K562 (cell line): ENCODE measurements at regions not wholly inside any gene's neighbourhood (a gene's known extent, or its start where the extent isn't known, plus 50 kb on each side); places are given as distances from the start of the nearest gene placed in this dataset.

Source experiments
- ATAC-seq: fragments of 200-7000 bp; cut with Tn5 transposase; 3 replicates; pipeline ENCODE4 v1.9.1; 2020; ENCODE audit warnings: moderate library complexity
- BruUV-seq: library from RNA; stranded (reverse); fragments of 400-500 nt; replicated peaks from 2 replicates; lab custom pipeline; 2021; lab: Mats Ljungman, UMichigan
- CTCF ChIA-PET: fragments of 300-600 bp; formaldehyde crosslinking; extraction: SDS; loops from one replicate; lab custom pipeline; 2021; ENCODE audit warnings: low intra/inter-chr PET ratio; lab: Yijun Ruan, JAX
- POLR2A ChIA-PET: fragments of 300-600, 350-650 bp; sonication (Branson Sonifier 250); formaldehyde crosslinking; extraction: SDS; loops from one replicate; lab custom pipeline; 2021; ENCODE audit warnings: antibody characterized with exemption, inconsistent platforms; lab: Yijun Ruan, JAX
- DNase-seq, 4 experiments: peaks; one replicate each; pipeline versions ENCODE4 v3.0.0 to v3.0.0-alpha.2; 2011 to 2018; ENCODE audit warnings: low spot score in 3 of 4, mixed read lengths in 3 of 4; ENCODE audit errors: extremely low read depth in 1 of 4
- FAIRE-seq: peaks from 2 replicates; lab custom pipeline; 2011; peaks lifted over from hg19 to GRCh38; lab: Jason Lieb, UNC
- H2AFZ ChIP-seq: 2 replicates; pipeline ENCODE4 v1.6.0; 2011; ENCODE audit warnings: low read depth, low read length, control low read depth, inconsistent platforms
- H3K27ac ChIP-seq: fragments of 200-600 bp; 3 replicates; pipeline ENCODE4 v1.8.0; 2011; ENCODE audit warnings: low read depth, mild to moderate bottlenecking, control low read depth, inconsistent platforms, low read length, moderate library complexity, mixed read lengths; ENCODE audit errors: extremely low read depth
- H3K27me3 ChIP-seq, 2 experiments: fragments of 300-600 bp in 1 of 2; 2 replicates in 1 of 2; 3 replicates in 1 of 2; pipeline versions ENCODE4 v1.6.0 to v1.8.0; 2011; ENCODE audit warnings: inconsistent platforms in 2 of 2, low read length in 2 of 2, mild to moderate bottlenecking in 1 of 2, mixed read lengths in 1 of 2, moderate library complexity in 1 of 2; ENCODE audit not compliant: control insufficient read depth in 2 of 2, insufficient read depth in 2 of 2
- H3K36me3 ChIP-seq: fragments of 300-600 bp; 3 replicates; pipeline ENCODE4 v1.8.0; 2011; ENCODE audit warnings: mild to moderate bottlenecking, low read length, inconsistent platforms; ENCODE audit not compliant: control insufficient read depth, insufficient read depth
- H3K4me1 ChIP-seq, 2 experiments: fragments of 200-600 bp in 1 of 2; replicated peaks in 1 of 2; 2 replicates in 1 of 2; 3 replicates in 1 of 2; pipeline versions ENCODE4 v1.5.1 to v1.8.0; 2011; ENCODE audit warnings: inconsistent platforms in 2 of 2, low read length in 2 of 2, mild to moderate bottlenecking in 1 of 2, mixed read lengths in 1 of 2, moderate library complexity in 1 of 2; ENCODE audit not compliant: control insufficient read depth in 2 of 2, insufficient read depth in 2 of 2
- H3K4me2 ChIP-seq: 2 replicates; pipeline ENCODE4 v1.6.1; 2011; ENCODE audit warnings: low read length, control low read depth, inconsistent platforms, mixed read lengths; ENCODE audit not compliant: insufficient read depth
- H3K4me3 ChIP-seq: fragments of 200-600 bp; sonication (generic), shearing (Covaris generic); 2 replicates; pipeline ENCODE4 v1.5.1; 2016; ENCODE audit warnings: control low read depth, inconsistent platforms
- H3K79me2 ChIP-seq: fragments of 200-600 bp; 3 replicates; pipeline ENCODE4 v1.8.0; 2011; ENCODE audit warnings: low read length, inconsistent platforms; ENCODE audit not compliant: control insufficient read depth, insufficient read depth
- H3K9ac ChIP-seq, 2 experiments: 2 replicates each; pipeline versions ENCODE4 v1.6.0 to v1.6.1; 2011; ENCODE audit warnings: low read depth in 2 of 2, low read length in 2 of 2, control low read depth in 1 of 2, inconsistent platforms in 1 of 2, mild to moderate bottlenecking in 1 of 2, mixed read lengths in 1 of 2; ENCODE audit not compliant: insufficient read depth in 1 of 2
- H3K9me1 ChIP-seq: one replicate; pipeline ENCODE4 v1.6.0; 2011; ENCODE audit warnings: inconsistent platforms, mild to moderate bottlenecking, low read length, moderate library complexity; ENCODE audit not compliant: control insufficient read depth, insufficient read depth
- H3K9me3 ChIP-seq: replicated peaks from 2 replicates; pipeline ENCODE4 v1.5.1; 2011; ENCODE audit warnings: low read depth, low read length, inconsistent platforms; ENCODE audit not compliant: control insufficient read depth, insufficient read depth
- H4K20me1 ChIP-seq: replicated peaks from 2 replicates; pipeline ENCODE4 v1.6.1; 2011; ENCODE audit warnings: low read length, inconsistent platforms, mixed read lengths; ENCODE audit not compliant: control insufficient read depth, insufficient read depth
- CGGBP1 ChIP-seq: fragments of 250-450 bp; sonication (Bioruptor Pico); IDR thresholded peaks from 2 replicates; pipeline ENCODE4 v1.9.0; 2021; ENCODE audit warnings: mild to moderate bottlenecking
- E2F8 ChIP-seq: fragments of 450-650 bp; IDR thresholded peaks from 2 replicates; pipeline ENCODE4 v1.7.1; 2018; ENCODE audit warnings: mild to moderate bottlenecking, low read depth; ENCODE audit not compliant: partially characterized antibody
- NFATC3 ChIP-seq: fragments of 450-650 bp; IDR thresholded peaks from 2 replicates; pipeline ENCODE4 v1.6.1; 2017; ENCODE audit warnings: mild to moderate bottlenecking
- PHTF2 ChIP-seq: fragments of 250-450 bp; sonication (Bioruptor Pico); IDR thresholded peaks from 2 replicates; pipeline ENCODE4 v1.5.0; 2021; ENCODE audit warnings: mild to moderate bottlenecking
- PURB ChIP-seq: sonication (generic); formaldehyde crosslinking; IDR thresholded peaks from 2 replicates; pipeline ENCODE4 v1.9.0; 2021; ENCODE audit warnings: low read depth, mild to moderate bottlenecking, missing genetic modification reagents
- SMARCB1 ChIP-seq: IDR thresholded peaks from 2 replicates; pipeline ENCODE4 v1.6.1; 2011; ENCODE audit warnings: improper control_type of control experiment, low read depth; ENCODE audit not compliant: insufficient read length
- SOX6 ChIP-seq: fragments of 450-650 bp; IDR thresholded peaks from 2 replicates; pipeline ENCODE4 v1.6.1; 2014; ENCODE audit warnings: mild to moderate bottlenecking
- ZMIZ1 ChIP-seq, 2 experiments: fragments of 150-350 bp in 1 of 2; IDR thresholded peaks; 2 replicates each; pipeline ENCODE4 v1.6.1; 2012 to 2016; ENCODE audit warnings: low read depth in 2 of 2, low read length in 2 of 2, mild to moderate bottlenecking in 1 of 2, moderate library complexity in 1 of 2
- ZNF695 ChIP-seq: fragments of 450-650 bp; formaldehyde crosslinking; IDR thresholded peaks from 2 replicates; pipeline ENCODE4 v1.4.0; 2020; ENCODE audit warnings: mild to moderate bottlenecking, moderate library complexity
- WGBS: fragments of 100-300 bp; shearing (Covaris generic); methylation state at CpG from one replicate; pipeline ENCODE4 v1.1.6; 2016; ENCODE audit warnings: low coverage, mixed read lengths; ENCODE audit not compliant: insufficient coverage; ENCODE audit errors: missing lambda C conversion rate; 5-methylcytosine and 5-hydroxymethylcytosine counted together
- in situ Hi-C: fragments of 300-500 bp; cut with MboI; formaldehyde crosslinking; loops from 4 replicates; pipeline ENCODE4 v1.15.0; 2018; ENCODE audit warnings: inconsistent platforms, mixed read lengths
- intact Hi-C: fragments of 100-400 bp; cut with micrococcal nuclease; formaldehyde crosslinking; loops from 2 replicates; pipeline ENCODE4 v1.14.2; 2022

GRCh38 chr11:121887976-121888557, 227.9 kb downstream of the BLID start:
- H2AFZ ChIP-seq: no peak overlapping the region
- in situ Hi-C loops: no loop called here
- CTCF ChIA-PET: no interaction called here

More at GRCh38 chr11:121887976-121888557, 227.9 kb downstream of the BLID start:
- no peak for FAIRE-seq
- H3K36me3 ChIP-seq: no peaks in the 10 kb centered on the region
- no peak for DNase-seq
- H3K9me1 ChIP-seq: no peaks in the 10 kb centered on the region
- no peaks in the 10 kb centered on the region for H3K27me3 ChIP-seq
- no peak overlapping the region for H3K4me3 ChIP-seq
- no peaks in the 10 kb centered on the region; the same call in 1 of the 2 replicates for H3K9me3 ChIP-seq
- no peak for ATAC-seq
- H3K4me1 ChIP-seq: no peaks in the 10 kb centered on the region
- no peak overlapping the region for H3K27ac ChIP-seq
- no peak overlapping the region for H3K4me2 ChIP-seq
- H4K20me1 ChIP-seq: no peaks in the 10 kb centered on the region
- 0% methylated on average over 4 of the region's 4 CpGs for WGBS
- POLR2A ChIA-PET: no interaction called here
- H3K9ac ChIP-seq: no peak overlapping the region
- no TSS peak for BruUV-seq
- intact Hi-C loops: no loop called here
- H3K79me2 ChIP-seq: no peaks in the 10 kb centered on the region
- TF ChIP-seq CGGBP1: no peak
- no peak for TF ChIP-seq PHTF2
- no peak for TF ChIP-seq SOX6
- no peak for TF ChIP-seq SMARCB1
- TF ChIP-seq ZNF695 (CRISPR knock-in tag): no peak
- TF ChIP-seq ZMIZ1 (IDR thresholded peaks at IDR 0.05; ENCODE audit: low read depth in 2 of 2, low read length in 2 of 2): no peak
- no peak for TF ChIP-seq E2F8
- TF ChIP-seq PURB (CRISPR knock-in tag): no peak
- TF ChIP-seq NFATC3: no peak
